ENCODE measurements at regions not wholly inside any gene's neighbourhood (a gene's known extent, or its start where the extent isn't known, plus 50 kb on each side); places are given as distances from the start of the nearest gene placed in this dataset.

DNA sequence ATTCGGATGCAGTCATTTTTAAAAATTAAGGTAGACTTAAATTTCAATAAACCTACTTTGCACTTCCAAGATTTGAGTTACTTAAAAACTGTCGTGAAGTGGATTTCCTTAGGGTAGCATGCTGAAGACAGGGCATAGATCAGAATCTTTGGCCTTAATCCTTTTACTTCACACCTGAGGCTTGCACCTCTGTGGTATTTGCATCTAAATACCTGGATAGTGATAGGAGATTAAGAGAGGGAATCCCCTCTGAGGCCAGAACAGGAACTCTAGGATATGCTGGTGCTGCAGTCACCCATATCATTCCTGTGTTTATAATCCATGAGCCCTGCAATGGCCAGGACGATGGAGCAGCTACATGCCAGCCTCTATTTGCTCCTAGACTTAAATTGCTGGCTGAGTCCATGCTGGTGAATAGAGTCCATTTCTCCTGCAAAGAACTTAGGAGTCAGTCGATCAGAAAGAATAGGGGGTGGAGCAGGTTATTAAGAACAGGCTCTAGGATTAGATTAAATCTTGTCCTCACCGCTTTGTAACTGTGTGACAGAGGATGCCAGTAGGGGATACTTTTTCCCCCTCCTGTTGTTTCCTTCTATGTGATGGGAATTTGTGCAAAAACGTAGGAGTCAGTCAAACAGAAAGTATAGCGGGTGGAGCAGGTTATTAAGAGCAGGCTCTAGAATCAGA lies 333.6 kb downstream of the DUSP10 start:
- TF ChIP-seq CTCF (IDR thresholded peaks at IDR 0.05; ENCODE audit: low read depth, low read length): no peak
- H3K4me3 ChIP-seq (ENCODE audit: low read depth, low read length): no peak overlapping the region

GRCh38 chr1:221411283-221411682 lies 330.6 kb downstream of the DUSP10 start:
- no peak for TF ChIP-seq CTCF (IDR thresholded peaks at IDR 0.05; ENCODE audit: low read depth, low read length)
- H3K4me3 ChIP-seq (ENCODE audit: low read depth, low read length): no peak overlapping the region

GRCh38 chr1:221414772-221415539 lies 326.9 kb downstream of the DUSP10 start:
- TF ChIP-seq CTCF (IDR thresholded peaks at IDR 0.05; ENCODE audit: low read depth, low read length): no peak
- H3K4me3 ChIP-seq (ENCODE audit: low read depth, low read length): no peak overlapping the region

DNA sequence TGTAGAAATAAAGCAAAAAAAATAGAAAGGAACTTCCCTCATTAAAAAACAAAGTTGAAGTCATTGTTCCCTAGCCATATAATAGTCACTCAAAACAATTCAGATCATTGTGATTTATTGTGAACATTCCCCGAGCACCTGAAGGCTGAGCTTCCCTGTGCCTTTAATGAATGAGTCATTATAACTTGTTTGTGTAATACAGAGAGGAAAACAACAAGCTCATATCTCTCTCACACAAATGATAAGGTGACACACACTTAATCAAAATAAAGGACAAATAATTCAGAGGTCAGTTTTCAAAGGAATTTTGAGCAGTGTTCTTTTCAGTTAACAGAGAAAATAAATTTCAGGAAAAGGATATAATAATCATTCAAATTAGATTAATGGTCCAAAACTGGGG lies 326.2 kb downstream of the DUSP10 start:
- no peak overlapping the region for H3K4me3 ChIP-seq (ENCODE audit: low read depth, low read length)
- no peak for TF ChIP-seq CTCF (IDR thresholded peaks at IDR 0.05; ENCODE audit: low read depth, low read length)

DNA sequence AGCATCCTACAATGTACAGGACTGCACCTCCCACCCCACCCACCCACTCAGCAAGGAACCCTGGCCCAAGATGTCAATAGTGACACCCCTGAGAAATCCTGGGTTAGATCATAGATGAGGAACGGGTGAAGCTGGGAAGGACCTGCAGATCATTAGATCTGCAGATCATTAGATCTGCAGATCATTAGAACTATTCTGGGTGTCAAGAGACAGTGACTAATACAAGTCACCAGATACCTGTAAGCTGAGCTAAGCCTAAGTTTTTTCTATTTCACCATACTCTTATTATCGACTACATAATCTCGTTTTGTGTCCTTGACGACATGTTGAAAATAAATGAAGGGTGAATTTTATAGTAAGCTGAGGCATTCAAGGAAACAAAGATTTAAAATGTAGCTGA lies 325.7 kb downstream of the DUSP10 start:
- no peak for TF ChIP-seq CTCF (IDR thresholded peaks at IDR 0.05; ENCODE audit: low read depth, low read length)

DNA sequence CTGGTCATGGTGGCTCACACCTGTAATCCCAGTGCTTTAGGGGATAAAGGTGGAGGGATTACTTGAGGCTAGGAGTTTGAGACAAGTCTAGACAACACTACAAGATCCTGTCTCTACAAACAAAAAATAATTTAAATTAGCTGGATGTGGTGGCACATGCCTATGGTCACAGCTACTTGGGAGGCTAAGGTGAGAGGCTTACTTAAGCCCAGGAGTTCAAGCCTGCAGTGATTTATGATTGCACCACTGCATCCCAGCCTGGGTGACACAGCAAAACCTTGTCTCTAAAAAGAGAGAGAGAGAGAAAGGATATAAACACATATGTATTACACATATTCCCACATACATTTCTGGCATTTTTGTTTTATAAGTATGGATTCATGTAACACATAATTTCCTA lies 325.2 kb downstream of the DUSP10 start:
- no peak overlapping the region for H3K4me3 ChIP-seq (ENCODE audit: low read depth, low read length)
- no peak for TF ChIP-seq CTCF (IDR thresholded peaks at IDR 0.05; ENCODE audit: low read depth, low read length)

More for the DNA sequence above, 325.7 kb downstream of the DUSP10 start:
- H3K4me3 ChIP-seq (ENCODE audit: low read depth, low read length): no peak overlapping the region

DNA sequence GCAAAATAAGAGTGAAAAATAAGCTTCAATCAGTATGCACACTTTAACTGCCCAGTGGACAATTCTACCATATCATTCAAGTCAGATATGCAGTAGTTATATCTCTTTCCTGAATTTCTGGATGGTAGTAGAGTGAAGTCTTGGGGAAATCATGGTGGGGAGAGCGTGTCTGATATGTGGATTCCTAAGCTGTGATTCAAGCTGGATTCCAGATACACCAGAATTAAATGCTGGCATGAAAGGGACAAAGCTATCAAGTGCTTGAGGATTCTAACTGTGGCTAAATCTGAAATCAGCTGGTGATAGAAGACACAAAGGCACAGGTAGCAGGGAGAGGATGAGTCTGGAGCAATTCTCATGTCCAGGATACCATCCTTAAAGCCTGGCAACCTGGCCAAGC lies 323.5 kb downstream of the DUSP10 start:
- TF ChIP-seq CTCF (IDR thresholded peaks at IDR 0.05; ENCODE audit: low read depth, low read length): no peak
- H3K4me3 ChIP-seq (ENCODE audit: low read depth, low read length): no peak overlapping the region
